HEK293 (cell line): ENCODE measurements at regions not wholly inside any gene's neighbourhood (a gene's known extent, or its start where the extent isn't known, plus 50 kb on each side); places are given as distances from the start of the nearest gene placed in this dataset.

ENCODE experiments used
- CTCF ChIA-PET: fragments of 350-600 bp; formaldehyde crosslinking; extraction: SDS; loops from one replicate; lab custom pipeline; 2021; ENCODE audit warnings: antibody characterized with exemption; lab: Yijun Ruan, JAX
- POLR2A ChIA-PET: fragments of 300-600 bp; formaldehyde crosslinking; extraction: SDS; loops from one replicate; lab custom pipeline; 2020; ENCODE audit warnings: antibody characterized with exemption, inconsistent platforms; lab: Yijun Ruan, JAX
- H3K27ac ChIP-seq: fragments of 200-500 bp; sonication (Bioruptor generic); 2 replicates; pipeline ENCODE4 v1.5.1; 2014; ENCODE audit warnings: low read depth, low read length, control low read depth, inconsistent platforms; ENCODE audit errors: extremely low read depth
- H3K36me3 ChIP-seq, 2 experiments: fragments of 200-500 bp in 1 of 2; sonication (Bioruptor generic) in 1 of 2; 1 replicate in 1 of 2; 2 replicates in 1 of 2; pipeline ENCODE4 v1.5.1; 2014 to 2017; ENCODE audit warnings: inconsistent platforms in 2 of 2, low read length in 2 of 2; ENCODE audit not compliant: control insufficient read depth in 2 of 2, insufficient read depth in 1 of 2
- H3K4me1 ChIP-seq: fragments of 200-500 bp; sonication (Bioruptor generic); 2 replicates; pipeline ENCODE4 v1.5.1; 2014; ENCODE audit warnings: mild to moderate bottlenecking, low read length, inconsistent platforms; ENCODE audit not compliant: control insufficient read depth, insufficient read depth
- H3K4me3 ChIP-seq: 2 replicates; pipeline ENCODE4 v1.5.1; 2011; ENCODE audit warnings: low read depth, mild to moderate bottlenecking, control low read depth, low read length, moderate library complexity
- H3K9me3 ChIP-seq: fragments of 200-500 bp; sonication (Bioruptor generic); 2 replicates; pipeline ENCODE4 v1.5.1; 2014; ENCODE audit warnings: low read depth, low read length, inconsistent platforms; ENCODE audit not compliant: control insufficient read depth, insufficient read depth
- HOXC10 ChIP-seq: sonication (generic); formaldehyde crosslinking; IDR thresholded peaks from 2 replicates; pipeline ENCODE4 v1.8.1; 2023; ENCODE audit warnings: mild to moderate bottlenecking, missing genetic modification reagents
- KLF8 ChIP-seq: fragments of 450-650 bp; formaldehyde crosslinking; IDR thresholded peaks from 2 replicates; pipeline ENCODE4 v1.5.1; 2016; ENCODE audit warnings: missing biosample characterization, missing genetic modification characterization
- MEIS1 ChIP-seq: sonication (generic); formaldehyde crosslinking; IDR thresholded peaks from 2 replicates; pipeline ENCODE4 v1.8.1; 2022; ENCODE audit warnings: missing genetic modification reagents, mild to moderate bottlenecking, borderline replicate concordance
- MYNN ChIP-seq: fragments of 450-650 bp; formaldehyde crosslinking; IDR thresholded peaks from 2 replicates; pipeline ENCODE4 v1.5.1; 2016; ENCODE audit warnings: missing biosample characterization, missing genetic modification characterization, borderline replicate concordance
- SALL2 ChIP-seq: fragments of 450-650 bp; formaldehyde crosslinking; IDR thresholded peaks from 2 replicates; pipeline ENCODE4 v1.5.0; 2017; ENCODE audit warnings: missing biosample characterization, mild to moderate bottlenecking, missing genetic modification characterization, borderline replicate concordance
- SETDB1 ChIP-seq: IDR thresholded peaks from one replicate; pipeline ENCODE4 v1.6.1; 2017; ENCODE audit warnings: mild to moderate bottlenecking, low read length, moderate library complexity, mixed read lengths; ENCODE audit not compliant: insufficient read length
- SP3 ChIP-seq: fragments of 450-650 bp; formaldehyde crosslinking; IDR thresholded peaks from 2 replicates; pipeline ENCODE4 v1.5.1; 2016; ENCODE audit warnings: missing biosample characterization, missing genetic modification characterization
- ZBTB1 ChIP-seq: fragments of 450-650 bp; formaldehyde crosslinking; IDR thresholded peaks from 2 replicates; pipeline ENCODE4 v1.5.1; 2016; ENCODE audit warnings: missing biosample characterization, missing genetic modification characterization
- ZBTB21 ChIP-seq: fragments of 450-650 bp; formaldehyde crosslinking; IDR thresholded peaks from 2 replicates; pipeline ENCODE4 v1.5.1; 2017; ENCODE audit warnings: missing biosample characterization, missing genetic modification characterization
- ZFP69B ChIP-seq: fragments of 450-650 bp; formaldehyde crosslinking; IDR thresholded peaks from 2 replicates; pipeline ENCODE4 v1.5.1; 2016; ENCODE audit warnings: missing biosample characterization, missing genetic modification characterization
- ZNF175 ChIP-seq: fragments of 450-650 bp; formaldehyde crosslinking; IDR thresholded peaks from 2 replicates; pipeline ENCODE4 v1.5.1; 2016; ENCODE audit warnings: missing biosample characterization, missing genetic modification characterization
- ZNF211 ChIP-seq: fragments of 450-650 bp; formaldehyde crosslinking; IDR thresholded peaks from 2 replicates; pipeline ENCODE4 v1.5.1; 2016; ENCODE audit warnings: low read depth, missing biosample characterization, missing genetic modification characterization
- ZNF24 ChIP-seq: fragments of 450-650 bp; formaldehyde crosslinking; IDR thresholded peaks from 2 replicates; pipeline ENCODE4 v1.5.1; 2016; ENCODE audit warnings: missing biosample characterization, missing genetic modification characterization
- ZNF354C ChIP-seq: fragments of 450-650 bp; formaldehyde crosslinking; IDR thresholded peaks from 2 replicates; pipeline ENCODE4 v1.5.1; 2016; ENCODE audit warnings: missing biosample characterization, missing genetic modification characterization, low read depth, borderline replicate concordance
- ZNF544 ChIP-seq: fragments of 450-650 bp; formaldehyde crosslinking; IDR thresholded peaks from 2 replicates; pipeline ENCODE4 v1.5.0; 2017; ENCODE audit warnings: missing biosample characterization, missing genetic modification characterization
- ZNF610 ChIP-seq: fragments of 450-650 bp; formaldehyde crosslinking; IDR thresholded peaks from 2 replicates; pipeline ENCODE4 v1.5.1; 2016; ENCODE audit warnings: missing biosample characterization, missing genetic modification characterization, borderline replicate concordance
- ZNF664 ChIP-seq: fragments of 450-650 bp; formaldehyde crosslinking; IDR thresholded peaks from 2 replicates; pipeline ENCODE4 v1.5.1; 2016; ENCODE audit warnings: missing biosample characterization, missing genetic modification characterization
- ZNF776 ChIP-seq: fragments of 450-650 bp; formaldehyde crosslinking; IDR thresholded peaks from 2 replicates; pipeline ENCODE4 v1.5.0; 2017; ENCODE audit warnings: missing biosample characterization, missing genetic modification characterization, borderline replicate concordance
- ZNF792 ChIP-seq: fragments of 450-650 bp; formaldehyde crosslinking; IDR thresholded peaks from 2 replicates; pipeline ENCODE4 v1.5.1; 2016; ENCODE audit warnings: missing biosample characterization, missing genetic modification characterization
- ZNF843 ChIP-seq: fragments of 450-650 bp; formaldehyde crosslinking; IDR thresholded peaks from 2 replicates; pipeline ENCODE4 v1.5.1; 2016; ENCODE audit warnings: missing biosample characterization, missing genetic modification characterization
- ZSCAN23 ChIP-seq: fragments of 450-650 bp; formaldehyde crosslinking; IDR thresholded peaks from 2 replicates; pipeline ENCODE4 v1.5.1; 2016; ENCODE audit warnings: missing biosample characterization, missing genetic modification characterization
- TF ChIP-seq, protein P1 (sequence below): fragments of 450-650 bp; IDR thresholded peaks from 2 replicates; pipeline ENCODE4 v1.5.1; 2018; ENCODE audit warnings: missing biosample characterization, mild to moderate bottlenecking, missing genetic modification characterization
- TF ChIP-seq, protein P2 (sequence below): fragments of 450-650 bp; formaldehyde crosslinking; IDR thresholded peaks from 2 replicates; pipeline ENCODE4 v1.5.1; 2017; ENCODE audit warnings: missing biosample characterization, missing genetic modification characterization
- TF ChIP-seq, protein P3 (sequence below): fragments of 450-650 bp; formaldehyde crosslinking; IDR thresholded peaks from 2 replicates; pipeline ENCODE4 v1.5.1; 2016; ENCODE audit warnings: missing biosample characterization, missing genetic modification characterization
- TF ChIP-seq, protein P4 (sequence below): fragments of 450-650 bp; formaldehyde crosslinking; IDR thresholded peaks from 2 replicates; pipeline ENCODE4 v1.5.1; 2016; ENCODE audit warnings: missing biosample characterization, missing genetic modification characterization, low read depth
- TF ChIP-seq, protein P5 (sequence below): fragments of 450-650 bp; formaldehyde crosslinking; conservative IDR thresholded peaks from 2 replicates; pipeline ENCODE4 v1.5.1; 2016; ENCODE audit warnings: low read depth, missing biosample characterization, missing genetic modification characterization

DNA sequence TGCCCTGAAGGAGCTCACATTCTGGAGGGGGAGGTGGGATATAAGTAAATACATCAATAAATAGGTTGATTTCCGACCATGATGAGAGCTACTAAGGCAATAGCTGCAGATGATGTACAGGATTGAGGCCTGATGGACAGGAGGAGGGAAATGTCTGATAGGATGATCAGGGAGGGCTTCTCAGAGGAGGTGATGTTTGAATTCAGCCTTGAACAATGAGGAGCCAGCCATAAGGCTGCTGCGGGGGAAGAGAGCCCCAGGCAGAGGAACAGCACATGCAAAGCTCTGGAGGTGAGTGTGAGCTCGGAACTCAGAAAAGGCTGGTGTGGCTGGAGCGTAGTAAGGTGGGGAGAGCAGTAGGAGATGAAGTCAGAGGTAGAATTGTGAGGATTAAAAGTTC lies 411.7 kb downstream of the PTPRU start (continued):
- TF ChIP-seq ZBTB1 (tag by site-specific recombination) (no peak), ZNF24 (no peak), MEIS1 (no peak), SP3 (no peak), ZNF792 (tag by site-specific recombination) (no peak)
- TF ChIP-seq, protein P1, sequence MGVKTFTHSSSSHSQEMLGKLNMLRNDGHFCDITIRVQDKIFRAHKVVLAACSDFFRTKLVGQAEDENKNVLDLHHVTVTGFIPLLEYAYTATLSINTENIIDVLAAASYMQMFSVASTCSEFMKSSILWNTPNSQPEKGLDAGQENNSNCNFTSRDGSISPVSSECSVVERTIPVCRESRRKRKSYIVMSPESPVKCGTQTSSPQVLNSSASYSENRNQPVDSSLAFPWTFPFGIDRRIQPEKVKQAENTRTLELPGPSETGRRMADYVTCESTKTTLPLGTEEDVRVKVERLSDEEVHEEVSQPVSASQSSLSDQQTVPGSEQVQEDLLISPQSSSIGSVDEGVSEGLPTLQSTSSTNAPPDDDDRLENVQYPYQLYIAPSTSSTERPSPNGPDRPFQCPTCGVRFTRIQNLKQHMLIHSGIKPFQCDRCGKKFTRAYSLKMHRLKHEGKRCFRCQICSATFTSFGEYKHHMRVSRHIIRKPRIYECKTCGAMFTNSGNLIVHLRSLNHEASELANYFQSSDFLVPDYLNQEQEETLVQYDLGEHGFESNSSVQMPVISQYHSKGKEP (tag by site-specific recombination), result no peak
- TF ChIP-seq, protein P2, sequence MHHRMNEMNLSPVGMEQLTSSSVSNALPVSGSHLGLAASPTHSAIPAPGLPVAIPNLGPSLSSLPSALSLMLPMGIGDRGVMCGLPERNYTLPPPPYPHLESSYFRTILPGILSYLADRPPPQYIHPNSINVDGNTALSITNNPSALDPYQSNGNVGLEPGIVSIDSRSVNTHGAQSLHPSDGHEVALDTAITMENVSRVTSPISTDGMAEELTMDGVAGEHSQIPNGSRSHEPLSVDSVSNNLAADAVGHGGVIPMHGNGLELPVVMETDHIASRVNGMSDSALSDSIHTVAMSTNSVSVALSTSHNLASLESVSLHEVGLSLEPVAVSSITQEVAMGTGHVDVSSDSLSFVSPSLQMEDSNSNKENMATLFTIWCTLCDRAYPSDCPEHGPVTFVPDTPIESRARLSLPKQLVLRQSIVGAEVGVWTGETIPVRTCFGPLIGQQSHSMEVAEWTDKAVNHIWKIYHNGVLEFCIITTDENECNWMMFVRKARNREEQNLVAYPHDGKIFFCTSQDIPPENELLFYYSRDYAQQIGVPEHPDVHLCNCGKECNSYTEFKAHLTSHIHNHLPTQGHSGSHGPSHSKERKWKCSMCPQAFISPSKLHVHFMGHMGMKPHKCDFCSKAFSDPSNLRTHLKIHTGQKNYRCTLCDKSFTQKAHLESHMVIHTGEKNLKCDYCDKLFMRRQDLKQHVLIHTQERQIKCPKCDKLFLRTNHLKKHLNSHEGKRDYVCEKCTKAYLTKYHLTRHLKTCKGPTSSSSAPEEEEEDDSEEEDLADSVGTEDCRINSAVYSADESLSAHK (tag by site-specific recombination), result no peak

DNA sequence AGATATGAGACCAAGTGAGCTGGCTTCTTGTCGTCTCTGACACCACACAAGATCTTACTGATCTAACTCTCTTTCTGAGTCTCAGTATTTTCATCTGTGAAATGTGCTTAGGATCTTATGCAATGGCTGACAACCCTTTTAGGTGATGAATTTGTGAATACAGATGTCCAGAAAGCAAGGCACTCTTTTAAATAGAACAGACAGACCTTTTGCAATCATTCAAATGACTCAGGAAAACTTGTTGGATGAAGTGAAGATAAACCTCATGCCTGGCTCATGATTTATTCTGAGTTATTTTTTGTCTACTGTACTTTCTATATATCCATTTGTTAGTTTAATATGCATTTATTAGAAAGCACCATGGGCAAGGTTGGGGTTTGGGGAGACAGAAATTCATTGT lies 411.3 kb downstream of the PTPRU start:
- POLR2A ChIA-PET, result no interaction called here
- no peaks in the 10 kb centered on the region for H3K4me1 ChIP-seq
- H3K4me3 ChIP-seq, result no peak overlapping the region
- H3K27ac ChIP-seq, result no peak overlapping the region
- CTCF ChIA-PET, result interaction anchor here (0.6 kb wide), 1 partner anchor 307 kb away, joined by 3 read pairs; no protein-coding TSS in a partner anchor
- no peaks in the 10 kb centered on the region for H3K36me3 ChIP-seq
- no peaks in the 10 kb centered on the region for H3K9me3 ChIP-seq
- TF ChIP-seq SETDB1 (no peak), ZNF776 (tag by site-specific recombination) (no peak), MYNN (tag by site-specific recombination) (no peak), ZFP69B (tag by site-specific recombination) (no peak), ZNF354C (no peak), ZNF664 (tag by site-specific recombination) (no peak), ZNF544 (no peak), ZNF175 (tag by site-specific recombination) (no peak), ZNF610 (no peak), ZNF211 (tag by site-specific recombination) (no peak), SALL2 (tag by site-specific recombination) (no peak), HOXC10 (CRISPR knock-in tag) (no peak), ZSCAN23 (tag by site-specific recombination) (no peak), ZBTB21 (no peak), ZNF843 (no peak), KLF8 (tag by site-specific recombination) (no peak)
- TF ChIP-seq, protein P3, sequence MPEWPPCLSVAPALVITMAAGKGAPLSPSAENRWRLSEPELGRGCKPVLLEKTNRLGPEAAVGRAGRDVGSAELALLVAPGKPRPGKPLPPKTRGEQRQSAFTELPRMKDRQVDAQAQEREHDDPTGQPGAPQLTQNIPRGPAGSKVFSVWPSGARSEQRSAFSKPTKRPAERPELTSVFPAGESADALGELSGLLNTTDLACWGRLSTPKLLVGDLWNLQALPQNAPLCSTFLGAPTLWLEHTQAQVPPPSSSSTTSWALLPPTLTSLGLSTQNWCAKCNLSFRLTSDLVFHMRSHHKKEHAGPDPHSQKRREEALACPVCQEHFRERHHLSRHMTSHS (tag by site-specific recombination), result no peak
- TF ChIP-seq, protein P4, sequence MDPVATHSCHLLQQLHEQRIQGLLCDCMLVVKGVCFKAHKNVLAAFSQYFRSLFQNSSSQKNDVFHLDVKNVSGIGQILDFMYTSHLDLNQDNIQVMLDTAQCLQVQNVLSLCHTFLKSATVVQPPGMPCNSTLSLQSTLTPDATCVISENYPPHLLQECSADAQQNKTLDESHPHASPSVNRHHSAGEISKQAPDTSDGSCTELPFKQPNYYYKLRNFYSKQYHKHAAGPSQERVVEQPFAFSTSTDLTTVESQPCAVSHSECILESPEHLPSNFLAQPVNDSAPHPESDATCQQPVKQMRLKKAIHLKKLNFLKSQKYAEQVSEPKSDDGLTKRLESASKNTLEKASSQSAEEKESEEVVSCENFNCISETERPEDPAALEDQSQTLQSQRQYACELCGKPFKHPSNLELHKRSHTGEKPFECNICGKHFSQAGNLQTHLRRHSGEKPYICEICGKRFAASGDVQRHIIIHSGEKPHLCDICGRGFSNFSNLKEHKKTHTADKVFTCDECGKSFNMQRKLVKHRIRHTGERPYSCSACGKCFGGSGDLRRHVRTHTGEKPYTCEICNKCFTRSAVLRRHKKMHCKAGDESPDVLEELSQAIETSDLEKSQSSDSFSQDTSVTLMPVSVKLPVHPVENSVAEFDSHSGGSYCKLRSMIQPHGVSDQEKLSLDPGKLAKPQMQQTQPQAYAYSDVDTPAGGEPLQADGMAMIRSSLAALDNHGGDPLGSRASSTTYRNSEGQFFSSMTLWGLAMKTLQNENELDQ (tag by site-specific recombination), result no peak
- TF ChIP-seq, protein P5, sequence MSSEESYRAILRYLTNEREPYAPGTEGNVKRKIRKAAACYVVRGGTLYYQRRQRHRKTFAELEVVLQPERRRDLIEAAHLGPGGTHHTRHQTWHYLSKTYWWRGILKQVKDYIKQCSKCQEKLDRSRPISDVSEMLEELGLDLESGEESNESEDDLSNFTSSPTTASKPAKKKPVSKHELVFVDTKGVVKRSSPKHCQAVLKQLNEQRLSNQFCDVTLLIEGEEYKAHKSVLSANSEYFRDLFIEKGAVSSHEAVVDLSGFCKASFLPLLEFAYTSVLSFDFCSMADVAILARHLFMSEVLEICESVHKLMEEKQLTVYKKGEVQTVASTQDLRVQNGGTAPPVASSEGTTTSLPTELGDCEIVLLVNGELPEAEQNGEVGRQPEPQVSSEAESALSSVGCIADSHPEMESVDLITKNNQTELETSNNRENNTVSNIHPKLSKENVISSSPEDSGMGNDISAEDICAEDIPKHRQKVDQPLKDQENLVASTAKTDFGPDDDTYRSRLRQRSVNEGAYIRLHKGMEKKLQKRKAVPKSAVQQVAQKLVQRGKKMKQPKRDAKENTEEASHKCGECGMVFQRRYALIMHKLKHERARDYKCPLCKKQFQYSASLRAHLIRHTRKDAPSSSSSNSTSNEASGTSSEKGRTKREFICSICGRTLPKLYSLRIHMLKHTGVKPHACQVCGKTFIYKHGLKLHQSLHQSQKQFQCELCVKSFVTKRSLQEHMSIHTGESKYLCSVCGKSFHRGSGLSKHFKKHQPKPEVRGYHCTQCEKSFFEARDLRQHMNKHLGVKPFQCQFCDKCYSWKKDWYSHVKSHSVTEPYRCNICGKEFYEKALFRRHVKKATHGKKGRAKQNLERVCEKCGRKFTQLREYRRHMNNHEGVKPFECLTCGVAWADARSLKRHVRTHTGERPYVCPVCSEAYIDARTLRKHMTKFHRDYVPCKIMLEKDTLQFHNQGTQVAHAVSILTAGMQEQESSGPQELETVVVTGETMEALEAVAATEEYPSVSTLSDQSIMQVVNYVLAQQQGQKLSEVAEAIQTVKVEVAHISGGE (tag by site-specific recombination), result no peak
- TF ChIP-seq, all 188 proteins: peak for 0
